NCI-H69 (cell line): ENCODE measurements at regions not wholly inside any gene's neighbourhood (a gene's known extent, or its start where the extent isn't known, plus 50 kb on each side); places are given as distances from the start of the nearest gene placed in this dataset.
"Not testable (repeated sequence)": the region's sequence is repeated elsewhere in the genome, so short reads cannot be mapped to it uniquely, and the experiment has no call there.

Experiments used
- DNase-seq: peaks from one replicate; lab custom pipeline; 2025; lab: John Stamatoyannopoulos, UW

DNA sequence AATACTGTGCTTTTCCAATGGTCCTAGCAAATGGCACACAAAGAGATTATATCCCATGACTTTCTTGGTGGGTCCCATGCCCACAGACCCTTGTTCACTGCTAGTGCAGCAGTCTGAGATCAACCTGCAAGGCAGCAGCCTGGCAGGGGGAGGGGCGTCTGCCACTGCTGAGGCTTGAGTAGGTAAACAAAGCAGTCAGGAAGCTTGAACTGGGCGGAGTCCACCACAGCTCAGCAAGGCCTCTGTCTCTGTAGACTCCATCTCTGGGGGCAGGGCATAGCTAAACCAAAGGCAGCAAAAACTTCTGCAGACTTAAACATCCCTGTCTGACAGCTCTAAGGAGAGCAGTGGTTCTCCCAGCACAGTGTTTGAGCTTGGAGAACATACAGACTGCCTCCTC lies 82.9 kb downstream of the ZNF737 start:
- peak; percentile 37 for DNase-seq

- DNase-seq = no peak
Measured at GRCh38 chr19:20481736-20482135, 83.8 kb downstream of the ZNF737 start.

- DNase-seq = no peak
Measured at GRCh38 chr19:20479483-20479882, 86.1 kb downstream of the ZNF737 start.

- peak; percentile 11 for DNase-seq
Measured at GRCh38 chr19:20478936-20479335, 86.6 kb downstream of the ZNF737 start.

DNA sequence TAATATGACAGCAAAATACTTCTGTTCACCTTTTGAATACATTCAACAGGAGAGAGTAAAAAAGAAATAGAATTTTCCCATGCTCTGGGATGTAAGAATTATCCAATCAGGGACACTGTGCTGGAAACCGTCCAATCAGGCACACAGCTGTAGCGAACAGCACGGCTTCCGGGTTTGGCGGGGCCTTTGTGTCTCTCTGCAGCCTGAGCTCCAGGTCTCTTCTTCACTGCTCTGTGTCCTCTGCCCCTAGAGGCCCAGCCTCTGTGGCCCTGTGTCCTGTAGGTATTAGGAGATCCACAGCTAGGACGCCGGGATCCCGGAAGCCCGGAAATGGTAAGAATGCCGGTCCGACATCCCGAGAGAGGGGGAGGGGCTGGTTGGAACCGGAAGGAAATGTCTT lies 92.7 kb downstream of the ZNF737 start:
- no peak for DNase-seq

- DNase-seq = no peak
Measured at GRCh38 chr19:20471431-20471830, 94.2 kb downstream of the ZNF737 start.

GRCh38 chr19:20470345-20471135 lies 95.0 kb downstream of the ZNF737 start:
- no peak for DNase-seq

DNA sequence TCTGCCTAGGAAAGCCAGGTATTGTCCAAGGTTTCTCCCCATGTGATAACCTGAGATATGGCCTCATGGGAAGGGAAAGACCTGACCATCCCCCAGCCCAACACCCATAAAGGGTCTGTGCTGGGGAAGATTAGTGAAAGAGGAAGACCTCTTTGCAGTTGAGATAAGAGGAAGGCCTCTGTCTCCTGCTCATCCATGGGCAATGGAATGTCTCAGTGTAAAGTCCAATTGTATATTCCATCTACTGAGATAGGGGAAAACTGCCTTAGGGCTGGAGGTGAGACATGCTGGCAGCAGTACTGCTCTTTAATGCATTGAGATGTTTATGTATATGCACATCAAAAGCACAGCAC lies 99.0 kb downstream of the ZNF737 start:
- not testable (repeated sequence) for DNase-seq

DNA sequence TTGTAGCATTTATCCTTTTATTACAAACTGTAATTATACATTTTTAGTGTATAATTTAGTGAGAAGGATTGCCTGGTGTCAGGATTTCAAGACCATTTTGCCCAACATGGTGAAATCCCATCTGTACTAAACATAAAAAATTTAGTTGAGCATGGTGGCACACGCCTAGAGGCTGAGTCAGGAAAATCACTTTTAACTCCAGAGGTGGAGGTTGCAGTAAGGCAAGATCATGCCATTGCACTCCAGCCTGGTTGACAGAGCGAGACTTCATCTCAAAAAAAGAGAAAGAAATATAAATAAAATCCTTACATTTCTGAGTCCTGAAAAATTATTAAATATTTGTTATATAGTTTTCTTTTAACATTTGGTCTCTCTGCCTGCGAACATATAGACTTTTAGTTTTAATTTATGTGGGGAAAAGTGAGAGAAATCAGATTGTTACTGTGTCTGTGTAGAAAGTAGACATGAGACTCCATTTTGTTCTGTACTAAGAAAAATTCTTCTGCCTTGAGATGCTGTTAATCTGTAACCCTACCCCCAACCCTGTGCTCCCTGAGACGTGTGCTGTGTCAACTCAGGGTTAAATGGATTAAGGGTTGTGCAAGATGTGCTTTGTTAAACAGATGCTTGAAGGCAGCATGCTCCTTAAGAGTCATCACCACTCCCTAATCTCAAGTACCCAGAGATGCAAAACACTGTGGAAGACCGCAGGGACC lies 99.5 kb downstream of the ZNF737 start:
- DNase-seq = not testable (repeated sequence)

DNA sequence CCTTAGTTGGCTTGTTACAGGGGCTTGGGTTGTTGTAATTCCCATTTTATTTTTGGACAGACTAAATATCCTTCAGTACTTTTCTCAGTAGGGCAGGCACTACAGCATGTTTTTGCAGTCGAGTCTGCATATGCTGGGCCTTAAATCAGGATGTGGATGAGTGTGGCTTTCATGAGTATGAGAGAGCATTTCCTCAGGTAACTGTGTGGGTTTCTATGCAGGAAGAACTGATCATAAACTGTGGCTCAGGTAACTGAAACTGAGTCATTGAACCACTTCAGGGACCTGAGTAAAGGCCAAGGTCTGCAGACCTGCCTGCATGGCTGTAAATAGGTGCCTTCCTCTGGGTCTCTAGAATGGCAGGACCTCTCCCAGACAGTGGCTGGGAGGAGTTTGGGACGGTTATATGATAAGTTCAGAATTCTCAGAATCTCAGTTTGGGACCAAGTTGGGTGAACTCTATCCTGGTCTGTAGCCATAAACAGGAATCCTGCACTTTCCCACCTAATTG lies 112.1 kb downstream of the ZNF737 start:
- no peak for DNase-seq

DNA sequence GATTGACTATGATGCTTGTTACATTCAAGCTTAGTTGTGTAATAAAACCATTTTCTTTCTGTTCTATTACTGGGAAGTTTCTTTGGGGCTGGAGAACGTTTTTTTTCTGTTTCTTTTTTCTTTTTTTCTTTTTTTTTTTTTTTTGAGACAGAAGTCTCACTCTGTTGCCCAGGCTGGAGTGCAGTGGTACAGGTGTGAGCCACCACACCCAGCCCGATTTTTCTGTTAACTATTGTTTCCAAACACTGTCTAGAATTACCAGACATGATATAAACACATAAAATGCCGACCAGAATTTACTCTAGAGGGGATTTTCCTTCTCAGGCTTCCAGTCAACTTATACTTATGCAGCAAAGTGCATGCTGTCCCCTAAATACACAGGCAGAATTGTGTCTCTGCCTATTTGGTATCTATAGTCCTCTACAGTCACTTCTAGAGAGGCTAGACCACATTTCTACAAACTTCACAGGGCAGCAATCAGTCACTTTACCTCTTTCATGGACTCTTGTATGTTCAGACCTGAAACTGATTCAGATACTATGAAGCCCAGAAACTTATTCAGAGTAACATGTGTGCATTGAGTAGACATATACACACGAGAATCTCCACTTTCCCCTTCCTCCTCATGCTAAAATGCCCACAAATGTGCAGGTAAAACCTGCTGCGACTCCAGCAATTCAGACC lies 121.2 kb downstream of the ZNF737 start:
- peak; percentile 34 for DNase-seq

DNA sequence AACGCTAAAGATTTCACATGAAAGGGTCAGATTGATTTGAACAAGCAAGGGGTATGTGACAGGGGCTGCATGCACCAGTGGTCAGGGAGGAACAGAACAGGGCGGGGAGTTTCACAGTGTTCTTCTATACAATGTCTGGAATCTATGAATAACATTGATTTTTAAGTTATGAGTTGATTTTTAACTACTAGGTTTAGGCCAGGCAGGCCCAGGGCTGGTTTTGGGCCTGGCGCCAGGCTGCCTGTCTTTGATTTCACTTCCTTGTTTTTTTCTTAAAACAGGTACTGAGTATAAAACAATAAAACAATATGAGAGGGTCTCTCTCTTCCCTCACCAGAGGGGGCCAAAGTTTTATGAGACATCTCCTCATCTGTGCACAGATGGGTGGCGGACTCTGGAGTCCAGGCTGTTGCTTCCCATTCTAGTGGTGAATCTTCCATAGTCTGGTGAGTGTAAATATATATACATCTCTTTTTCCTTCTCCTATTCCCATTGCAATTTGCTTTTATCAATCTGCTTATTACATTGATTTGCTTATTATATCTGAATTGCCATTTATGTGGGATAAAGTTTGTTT lies 133.2 kb downstream of the ZNF737 start:
- DNase-seq = peak; percentile 34

- DNase-seq = no peak
Measured at GRCh38 chr19:20431826-20432225, 133.8 kb downstream of the ZNF737 start.

DNA sequence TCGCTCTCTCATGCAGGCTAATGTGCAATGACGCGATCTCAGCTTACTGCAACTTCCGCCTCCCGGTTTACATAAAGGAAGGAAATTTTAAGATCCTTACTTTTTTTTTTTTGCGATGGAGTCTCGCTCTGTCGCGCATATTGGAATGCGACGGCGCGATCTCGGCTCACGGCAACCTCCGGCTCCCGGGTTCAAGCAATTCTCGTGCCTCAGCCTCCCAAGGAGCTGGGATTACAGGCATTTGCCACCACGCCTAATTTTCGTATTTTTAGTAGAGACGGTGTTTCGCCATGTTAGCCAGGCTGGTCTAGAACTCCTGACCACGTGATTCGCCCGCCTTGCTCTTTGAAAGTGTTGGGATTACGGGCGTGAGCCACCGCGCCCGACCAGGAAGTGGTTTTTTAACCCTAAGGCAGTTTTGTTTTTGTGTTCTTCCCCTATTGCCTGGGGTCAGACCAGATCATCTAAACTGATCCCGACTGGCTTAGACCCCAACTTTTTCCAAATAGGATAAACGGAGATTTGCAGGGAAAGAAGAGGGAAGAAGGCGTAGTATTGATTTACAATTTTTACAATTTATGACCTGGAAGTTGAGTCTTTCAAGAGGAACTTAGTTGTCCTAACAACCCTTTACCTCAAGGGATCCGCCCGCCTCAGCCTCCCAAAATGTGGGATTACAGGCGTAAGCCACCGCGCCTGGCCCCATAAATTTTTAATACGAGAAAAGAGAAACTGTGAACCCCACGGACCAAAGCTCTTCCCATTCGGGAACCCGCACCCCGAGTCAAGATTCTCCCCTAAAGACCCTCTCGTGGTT lies 142.0 kb downstream of the ZNF737 start:
- DNase-seq = no peak

GRCh38 chr19:20422216-20423205 lies 143.1 kb downstream of the ZNF737 start:
- DNase-seq = no peak

GRCh38 chr19:20416661-20417060 lies 148.9 kb downstream of the ZNF737 start:
- no peak for DNase-seq

GRCh38 chr19:20414120-20414519 lies 151.5 kb downstream of the ZNF737 start:
- DNase-seq = no peak

GRCh38 chr19:20413705-20414104 lies 151.9 kb downstream of the ZNF737 start:
- DNase-seq = no peak

DNA sequence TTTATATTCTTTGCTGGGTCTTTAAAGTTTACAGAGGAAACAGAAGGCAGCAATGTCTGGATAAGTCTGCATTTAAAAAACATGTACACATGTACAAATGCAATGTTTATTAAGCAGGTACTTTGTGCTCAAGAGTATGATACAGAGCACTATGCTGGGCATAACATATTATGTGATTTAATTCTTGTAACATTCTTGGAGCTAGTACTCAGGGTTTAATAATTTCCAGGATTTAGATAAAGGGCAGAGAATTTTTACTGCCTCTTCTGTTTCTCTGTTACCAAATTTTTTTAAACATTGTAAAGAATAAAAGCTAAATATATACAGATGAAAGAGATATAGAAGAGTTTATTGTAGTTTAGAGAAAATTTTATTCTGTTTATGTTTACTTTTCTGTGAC lies 152.7 kb downstream of the ZNF737 start:
- no peak for DNase-seq

GRCh38 chr19:20397292-20397691 lies 168.3 kb downstream of the ZNF737 start:
- DNase-seq = no peak
